GM19468 (cell line): ENCODE measurements at regions not wholly inside any gene's neighbourhood (a gene's known extent, or its start where the extent isn't known, plus 50 kb on each side); places are given as distances from the start of the nearest gene placed in this dataset.

ENCODE experiments used
- ATAC-seq: cut with Tn5 transposase; IDR thresholded peaks from one replicate; pipeline ENCODE4 v1.9.1; 2021; ENCODE audit warnings: mild to moderate bottlenecking, moderate library complexity, moderate number of reproducible peaks; ENCODE audit not compliant: unreplicated experiment; ENCODE audit errors: extremely low read depth

GRCh38 chr1:101645810-101646209 is 350.9 kb downstream of the OLFM3 start:
- ATAC-seq, result no peak

GRCh38 chr1:101652484-101652883 is 344.2 kb downstream of the OLFM3 start:
- no peak for ATAC-seq

DNA sequence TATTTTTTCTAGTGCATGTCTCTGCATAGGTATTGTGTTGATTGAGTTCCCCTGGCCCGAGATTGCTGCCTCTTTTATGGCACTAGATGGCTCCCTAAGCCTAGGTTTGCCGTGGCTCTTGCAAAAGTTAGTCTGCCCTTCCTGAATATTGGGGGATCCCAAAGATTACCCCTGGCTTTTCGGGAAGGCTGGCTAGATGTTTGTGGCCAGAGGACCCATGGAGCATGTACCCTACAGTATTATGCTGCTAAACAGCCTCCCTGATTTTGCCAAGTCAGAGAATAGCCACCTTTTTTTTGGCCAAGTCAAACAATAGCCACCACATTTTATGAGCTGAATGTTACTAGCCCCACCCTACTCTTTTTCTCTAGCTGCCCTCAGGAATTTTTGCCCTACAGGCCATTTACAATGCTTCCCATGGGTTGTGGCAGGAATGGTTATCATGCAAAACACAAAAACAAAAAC is 343.2 kb downstream of the OLFM3 start:
- no peak for ATAC-seq

GRCh38 chr1:101664726-101665125 is 332.0 kb downstream of the OLFM3 start:
- no peak for ATAC-seq

DNA sequence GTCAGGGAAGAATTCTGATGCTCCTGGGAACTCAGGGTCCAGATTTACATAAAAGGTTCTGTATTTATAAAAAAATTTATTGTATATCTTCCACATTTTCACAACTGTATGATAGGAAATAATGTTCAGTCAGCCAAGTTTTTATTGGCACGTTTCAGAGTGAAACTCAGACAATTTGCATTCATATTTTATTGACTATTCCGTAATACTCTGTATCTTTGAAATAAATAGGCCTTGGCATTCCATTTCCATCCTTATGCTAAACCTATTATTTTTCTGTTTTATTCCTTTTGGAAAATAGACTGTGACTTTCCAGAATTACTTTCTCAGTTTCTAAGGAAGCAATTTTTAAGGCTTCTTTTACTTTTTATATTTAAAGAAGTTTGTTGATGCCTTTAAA is 329.0 kb downstream of the OLFM3 start:
- no peak for ATAC-seq

- ATAC-seq, result no peak
Measured at GRCh38 chr1:101683136-101683535, 313.6 kb downstream of the OLFM3 start.

GRCh38 chr1:101683561-101683960 is 313.2 kb downstream of the OLFM3 start:
- ATAC-seq, result no peak

DNA sequence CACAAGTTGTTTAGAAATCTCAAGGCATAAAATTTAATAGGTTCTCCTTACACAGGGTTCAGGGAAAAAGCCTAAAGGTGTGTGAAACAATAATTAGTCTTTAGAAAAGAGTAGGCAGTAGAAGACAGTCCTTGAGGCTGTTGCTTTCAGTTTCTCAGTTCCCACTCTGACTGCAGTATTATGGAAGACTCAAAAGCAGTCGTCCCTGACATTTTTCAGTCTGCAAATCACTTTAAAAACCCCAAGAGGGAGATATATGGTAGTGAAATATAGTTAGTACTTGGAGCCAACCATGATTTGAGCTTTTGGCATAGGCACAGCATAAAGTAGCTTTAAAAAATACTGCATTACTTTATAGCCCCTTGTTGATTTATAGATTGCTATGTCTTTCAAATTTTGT is 299.7 kb downstream of the OLFM3 start:
- no peak for ATAC-seq

DNA sequence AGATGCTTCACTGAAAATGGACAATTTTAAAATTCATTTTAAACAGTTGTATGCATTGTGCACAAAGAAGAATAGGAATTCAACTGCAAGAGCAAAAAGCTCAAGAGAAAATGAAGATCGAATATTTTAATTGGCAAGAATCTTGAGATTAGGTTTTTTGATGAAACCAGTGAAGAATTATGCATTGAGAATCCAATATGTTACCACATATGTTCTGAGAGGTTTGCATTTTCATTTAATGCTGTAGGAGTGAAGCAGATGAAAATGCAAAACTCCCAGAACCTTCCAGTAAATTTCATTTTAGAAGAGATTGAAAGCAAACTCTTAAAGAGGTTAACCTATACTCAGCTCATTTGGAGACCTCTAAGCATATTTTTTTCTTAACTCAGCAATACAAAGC is 298.0 kb downstream of the OLFM3 start:
- ATAC-seq, result no peak

DNA sequence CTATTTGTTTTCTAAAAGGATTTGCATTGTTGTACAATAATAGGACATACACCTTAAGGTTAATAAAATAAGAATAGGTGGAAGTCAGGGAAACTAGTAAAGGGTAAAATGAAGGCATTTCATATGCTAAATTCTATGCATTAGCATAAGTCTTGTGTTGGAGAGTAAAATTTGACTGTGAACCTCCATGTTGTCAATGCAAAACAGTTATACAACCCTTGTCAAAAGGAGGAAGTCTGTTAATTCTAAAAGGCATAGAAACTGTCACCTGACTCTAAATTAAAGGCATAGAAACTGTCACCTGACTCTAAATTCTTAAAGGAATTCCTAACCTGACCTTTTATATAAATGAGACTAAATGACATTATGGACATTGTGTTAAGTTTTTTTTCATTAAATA is 291.8 kb downstream of the OLFM3 start:
- no peak for ATAC-seq

DNA sequence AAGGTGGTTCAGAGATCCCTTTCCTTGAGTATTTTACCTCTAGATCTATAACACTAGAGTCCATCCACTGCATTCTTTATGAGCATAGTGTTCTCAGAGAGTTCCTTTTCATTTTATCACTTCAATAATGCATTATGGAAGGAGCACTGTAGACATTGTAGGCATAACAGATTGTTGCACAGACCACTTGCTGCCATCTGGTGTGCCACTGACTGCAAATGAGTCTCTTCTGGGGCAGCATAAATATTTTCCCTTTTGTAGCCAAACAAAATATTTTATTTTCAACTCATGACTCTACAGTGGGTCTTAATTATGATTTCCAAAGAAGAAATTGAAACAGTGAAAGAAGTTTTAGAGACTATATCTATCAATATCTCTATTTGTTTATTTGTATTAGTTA is 290.4 kb downstream of the OLFM3 start:
- ATAC-seq, result no peak

DNA sequence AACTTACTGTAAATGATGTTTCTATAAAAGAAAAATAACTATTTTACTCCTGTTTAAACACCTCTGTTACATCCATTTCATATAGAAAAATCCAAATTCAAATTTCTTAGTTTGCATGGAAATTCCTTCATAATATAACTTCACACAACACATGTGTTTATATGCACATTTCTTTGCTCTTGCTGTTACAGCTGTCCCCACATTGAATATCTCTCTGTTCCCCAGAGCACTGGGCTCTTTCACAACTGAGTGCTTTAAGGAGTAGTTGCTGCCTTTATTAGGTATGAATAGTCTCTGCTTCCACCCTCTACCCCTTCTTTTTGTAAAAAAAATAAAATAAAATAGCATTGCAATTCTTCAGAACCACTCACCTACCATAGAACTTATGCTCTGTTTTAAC is 287.0 kb downstream of the OLFM3 start:
- ATAC-seq, result no peak

DNA sequence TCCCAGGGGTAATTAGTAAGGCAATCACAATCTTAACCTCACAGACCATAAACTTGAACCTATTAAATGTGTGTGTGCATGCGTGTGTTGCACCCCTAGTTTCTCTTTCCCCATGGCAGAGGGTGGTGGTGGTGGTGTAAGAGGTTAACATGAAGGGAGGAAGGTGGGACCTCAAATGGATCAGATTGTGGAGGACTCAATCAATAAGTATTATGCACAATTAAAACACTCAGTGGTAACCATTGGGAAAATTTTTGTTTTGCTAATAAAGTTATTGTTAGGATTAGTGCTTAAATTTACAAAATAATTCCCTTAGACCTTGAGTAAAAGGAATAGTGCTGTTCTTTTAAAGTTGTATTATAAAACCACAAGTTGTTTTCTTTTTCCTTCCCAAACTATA is 283.0 kb downstream of the OLFM3 start:
- ATAC-seq, result no peak

GRCh38 chr1:101723415-101723814 is 273.3 kb downstream of the OLFM3 start:
- ATAC-seq, result no peak

DNA sequence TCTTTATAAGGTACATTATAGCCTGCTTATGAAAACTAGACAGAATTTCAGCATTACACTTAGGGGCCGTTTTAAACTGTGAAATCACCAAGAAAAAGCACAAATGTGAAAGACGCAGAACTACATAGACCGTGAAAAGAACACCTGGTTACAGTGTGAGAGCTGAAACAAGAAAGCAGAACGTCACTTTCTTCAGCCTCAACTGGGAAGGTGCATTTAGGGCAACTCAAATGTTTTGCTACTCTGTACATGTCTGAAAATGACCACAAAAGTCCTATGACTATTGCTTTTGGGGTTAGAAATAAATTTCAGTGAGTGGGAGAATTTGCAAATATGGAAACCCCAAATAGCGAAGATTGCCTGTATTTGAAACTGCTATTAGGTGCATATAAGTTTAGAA is 268.7 kb downstream of the OLFM3 start:
- ATAC-seq, result peak; percentile 90

GRCh38 chr1:101730559-101730958 is 266.2 kb downstream of the OLFM3 start:
- ATAC-seq, result no peak

- no peak for ATAC-seq
Measured at GRCh38 chr1:101732261-101732660, 264.5 kb downstream of the OLFM3 start.

DNA sequence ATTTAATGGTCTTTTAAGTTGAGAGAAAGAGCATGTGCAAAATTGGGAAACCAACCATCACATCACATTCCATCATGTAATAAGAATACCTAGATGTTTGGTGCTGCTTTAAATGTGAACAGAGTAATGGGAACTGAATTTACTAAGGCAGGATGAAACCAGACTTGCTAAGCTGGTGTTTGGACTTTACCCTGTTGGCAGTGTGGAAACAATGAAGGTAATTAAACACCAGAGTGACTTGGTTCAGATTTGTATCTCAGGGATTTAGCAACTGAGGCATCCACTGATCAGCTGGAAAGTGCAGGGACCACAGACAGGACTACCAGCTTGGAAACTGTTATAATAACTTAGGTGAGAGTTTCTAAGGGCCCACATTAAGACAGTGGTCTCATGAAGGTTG is 263.4 kb downstream of the OLFM3 start:
- ATAC-seq, result no peak

GRCh38 chr1:101738475-101738874 is 258.3 kb downstream of the OLFM3 start:
- ATAC-seq, result no peak

DNA sequence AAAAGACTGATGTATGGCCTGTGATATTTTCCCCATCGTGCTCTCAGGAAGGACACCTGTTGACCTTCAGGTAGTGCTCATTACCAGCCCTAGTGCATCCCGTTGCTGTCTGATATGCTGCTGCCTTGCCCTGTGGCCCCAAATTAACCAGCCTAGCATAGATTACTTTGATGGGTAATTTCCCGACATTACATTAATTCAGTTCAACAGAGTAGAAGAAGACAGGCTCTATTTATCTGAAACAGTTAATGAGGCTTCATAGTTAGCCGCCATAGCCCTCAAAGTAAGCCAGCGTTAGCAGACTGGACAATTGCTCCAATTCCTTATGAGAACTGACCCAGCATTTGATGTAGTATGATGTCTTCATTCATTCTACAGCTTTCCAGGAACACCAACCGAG is 257.6 kb downstream of the OLFM3 start:
- ATAC-seq, result no peak

- no peak for ATAC-seq
Measured at GRCh38 chr1:101739826-101740330, 256.8 kb downstream of the OLFM3 start.

GRCh38 chr1:101741910-101742309 is 254.8 kb downstream of the OLFM3 start:
- ATAC-seq, result no peak

DNA sequence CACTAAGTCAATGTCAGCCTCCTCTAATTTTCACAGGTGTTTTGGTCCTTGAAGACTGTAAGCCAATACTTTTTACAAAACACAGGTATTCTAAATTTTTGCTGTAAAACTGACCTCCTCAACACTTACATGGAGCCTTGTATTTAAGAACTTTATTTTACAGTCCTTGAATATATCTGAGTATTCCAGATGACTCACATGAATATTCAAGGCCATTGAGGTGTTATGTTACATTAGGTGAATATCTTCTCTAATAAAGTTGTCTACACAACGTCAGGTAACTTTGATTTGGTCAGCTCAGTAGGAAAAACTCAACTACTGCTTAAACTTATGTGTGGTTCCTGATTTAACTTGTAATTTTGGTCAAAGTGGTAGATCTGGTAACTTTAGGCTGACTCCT is 254.2 kb downstream of the OLFM3 start:
- no peak for ATAC-seq
